ENCODE measurements at regions not wholly inside any gene's neighbourhood (a gene's known extent, or its start where the extent isn't known, plus 50 kb on each side); places are given as distances from the start of the nearest gene placed in this dataset.

DNA sequence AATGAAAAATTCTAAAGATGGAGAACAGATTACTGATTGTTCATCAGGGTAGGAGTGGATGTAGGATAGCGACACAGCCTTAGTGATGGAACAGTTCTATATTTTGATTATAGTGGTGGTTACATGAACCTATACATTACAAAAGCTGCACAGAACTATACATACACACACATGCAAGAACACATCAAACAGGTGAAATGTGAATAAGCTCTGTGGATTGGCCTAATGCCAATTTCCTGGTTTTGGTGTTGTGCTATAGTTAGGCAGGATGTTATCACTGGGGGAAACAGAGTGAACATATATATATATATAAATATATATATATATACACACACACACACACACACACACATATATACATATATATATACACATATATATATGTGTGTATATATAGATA, 76.4 kb upstream of the PIK3CG start:
- no peaks in the 10 kb centered on the region for H3K27me3 Mint-ChIP-seq (ENCODE audit: low read depth, unreplicated experiment)
- peaks cover 2% of the 10 kb centered on the region for H3K9me3 Mint-ChIP-seq (ENCODE audit: unreplicated experiment)
- TF ChIP-seq EZH2 (IDR thresholded peaks at IDR 0.05; ENCODE audit: insufficient read depth, low read length): no peak
- TF ChIP-seq, protein P1, sequence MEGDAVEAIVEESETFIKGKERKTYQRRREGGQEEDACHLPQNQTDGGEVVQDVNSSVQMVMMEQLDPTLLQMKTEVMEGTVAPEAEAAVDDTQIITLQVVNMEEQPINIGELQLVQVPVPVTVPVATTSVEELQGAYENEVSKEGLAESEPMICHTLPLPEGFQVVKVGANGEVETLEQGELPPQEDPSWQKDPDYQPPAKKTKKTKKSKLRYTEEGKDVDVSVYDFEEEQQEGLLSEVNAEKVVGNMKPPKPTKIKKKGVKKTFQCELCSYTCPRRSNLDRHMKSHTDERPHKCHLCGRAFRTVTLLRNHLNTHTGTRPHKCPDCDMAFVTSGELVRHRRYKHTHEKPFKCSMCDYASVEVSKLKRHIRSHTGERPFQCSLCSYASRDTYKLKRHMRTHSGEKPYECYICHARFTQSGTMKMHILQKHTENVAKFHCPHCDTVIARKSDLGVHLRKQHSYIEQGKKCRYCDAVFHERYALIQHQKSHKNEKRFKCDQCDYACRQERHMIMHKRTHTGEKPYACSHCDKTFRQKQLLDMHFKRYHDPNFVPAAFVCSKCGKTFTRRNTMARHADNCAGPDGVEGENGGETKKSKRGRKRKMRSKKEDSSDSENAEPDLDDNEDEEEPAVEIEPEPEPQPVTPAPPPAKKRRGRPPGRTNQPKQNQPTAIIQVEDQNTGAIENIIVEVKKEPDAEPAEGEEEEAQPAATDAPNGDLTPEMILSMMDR (IDR thresholded peaks at IDR 0.05; ENCODE audit: insufficient read depth, low read depth, low read length): no peak
- FAIRE-seq: no peak
- no peaks in the 10 kb centered on the region for H3K4me1 ChIP-seq (ENCODE audit: insufficient read depth, low read length)
- no peak for DNase-seq (ENCODE audit: low read depth)
- no peak overlapping the region for H3K4me2 ChIP-seq (ENCODE audit: low read length)
- no peaks in the 10 kb centered on the region for H3K79me2 ChIP-seq (ENCODE audit: insufficient read depth, low read length)
- no peak overlapping the region for H3K4me3 Mint-ChIP-seq (ENCODE audit: unreplicated experiment)
- H2AFZ ChIP-seq (ENCODE audit: low read depth, low read length): no peak overlapping the region
- no peaks in the 10 kb centered on the region for H3K9me3 ChIP-seq (ENCODE audit: insufficient read depth, low read depth, low read length)
- H3K27me3 ChIP-seq (ENCODE audit: insufficient read depth, low read length): no peaks in the 10 kb centered on the region
- no peaks in the 10 kb centered on the region for H3K36me3 Mint-ChIP-seq (ENCODE audit: low read depth, unreplicated experiment)
- H3K4me3 ChIP-seq (ENCODE audit: insufficient read depth, low read depth, low read length): no peak overlapping the region
- H3K36me3 ChIP-seq (ENCODE audit: insufficient read depth, low read length): no peaks in the 10 kb centered on the region
- H3K27ac Mint-ChIP-seq (ENCODE audit: unreplicated experiment): no peak overlapping the region
- H3K27ac ChIP-seq (ENCODE audit: low read depth, low read length): no peak overlapping the region
- no peaks in the 10 kb centered on the region for H4K20me1 ChIP-seq (ENCODE audit: insufficient read depth, low read length)
- no peak overlapping the region for H3K9ac ChIP-seq (ENCODE audit: low read length)
- H3K4me1 Mint-ChIP-seq (ENCODE audit: low read depth, unreplicated experiment): peaks cover 1% of the 10 kb centered on the region

DNA sequence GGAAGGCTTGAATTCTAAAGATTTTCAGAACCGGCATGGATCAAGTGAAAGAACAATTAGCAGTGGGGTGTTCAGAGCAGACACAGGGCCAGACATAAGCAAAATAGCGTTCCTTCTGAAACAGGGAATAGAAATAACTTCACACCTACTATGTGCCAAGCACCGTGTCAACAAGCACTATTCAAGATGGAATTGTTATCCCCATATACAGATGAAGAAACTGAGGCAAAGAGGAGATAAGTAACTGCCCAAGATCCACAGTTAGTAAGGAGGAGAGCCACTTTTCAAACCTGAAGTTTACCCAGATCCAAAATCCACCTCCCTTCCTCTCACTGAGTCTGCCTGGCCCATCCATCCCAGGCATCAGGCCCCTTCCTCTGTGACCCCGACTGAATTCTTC, 73.6 kb upstream of the PIK3CG start:
- Mint-ChIP-seq H3K27me3 (ENCODE audit: low read depth, unreplicated experiment) (no peaks in the 10 kb centered on the region), H3K4me3 (ENCODE audit: unreplicated experiment) (no peak overlapping the region), H3K27ac (ENCODE audit: unreplicated experiment) (no peak overlapping the region), H3K4me1 (ENCODE audit: low read depth, unreplicated experiment) (peaks cover 1% of the 10 kb centered on the region), H3K9me3 (ENCODE audit: unreplicated experiment) (peaks cover 7% of the 10 kb centered on the region), H3K36me3 (ENCODE audit: low read depth, unreplicated experiment) (no peaks in the 10 kb centered on the region)
- H3K9me3 ChIP-seq (ENCODE audit: insufficient read depth, low read depth, low read length): no peaks in the 10 kb centered on the region
- no peaks in the 10 kb centered on the region for H3K27me3 ChIP-seq (ENCODE audit: insufficient read depth, low read length)
- no peaks in the 10 kb centered on the region for H3K79me2 ChIP-seq (ENCODE audit: insufficient read depth, low read length)
- H2AFZ ChIP-seq (ENCODE audit: low read depth, low read length): no peak overlapping the region
- DNase-seq (ENCODE audit: low read depth): no peak
- H3K9ac ChIP-seq (ENCODE audit: low read length): no peak overlapping the region
- no peak overlapping the region for H3K27ac ChIP-seq (ENCODE audit: low read depth, low read length)
- H3K4me2 ChIP-seq (ENCODE audit: low read length): no peak overlapping the region
- H3K4me3 ChIP-seq (ENCODE audit: insufficient read depth, low read depth, low read length): no peak overlapping the region
- no peaks in the 10 kb centered on the region for H4K20me1 ChIP-seq (ENCODE audit: insufficient read depth, low read length)
- no peak for FAIRE-seq
- H3K4me1 ChIP-seq (ENCODE audit: insufficient read depth, low read length): no peaks in the 10 kb centered on the region
- TF ChIP-seq, protein P1 (IDR thresholded peaks at IDR 0.05; ENCODE audit: insufficient read depth, low read depth, low read length): no peak
- TF ChIP-seq EZH2 (IDR thresholded peaks at IDR 0.05; ENCODE audit: insufficient read depth, low read length): no peak
- no peaks in the 10 kb centered on the region for H3K36me3 ChIP-seq (ENCODE audit: insufficient read depth, low read length)

DNA sequence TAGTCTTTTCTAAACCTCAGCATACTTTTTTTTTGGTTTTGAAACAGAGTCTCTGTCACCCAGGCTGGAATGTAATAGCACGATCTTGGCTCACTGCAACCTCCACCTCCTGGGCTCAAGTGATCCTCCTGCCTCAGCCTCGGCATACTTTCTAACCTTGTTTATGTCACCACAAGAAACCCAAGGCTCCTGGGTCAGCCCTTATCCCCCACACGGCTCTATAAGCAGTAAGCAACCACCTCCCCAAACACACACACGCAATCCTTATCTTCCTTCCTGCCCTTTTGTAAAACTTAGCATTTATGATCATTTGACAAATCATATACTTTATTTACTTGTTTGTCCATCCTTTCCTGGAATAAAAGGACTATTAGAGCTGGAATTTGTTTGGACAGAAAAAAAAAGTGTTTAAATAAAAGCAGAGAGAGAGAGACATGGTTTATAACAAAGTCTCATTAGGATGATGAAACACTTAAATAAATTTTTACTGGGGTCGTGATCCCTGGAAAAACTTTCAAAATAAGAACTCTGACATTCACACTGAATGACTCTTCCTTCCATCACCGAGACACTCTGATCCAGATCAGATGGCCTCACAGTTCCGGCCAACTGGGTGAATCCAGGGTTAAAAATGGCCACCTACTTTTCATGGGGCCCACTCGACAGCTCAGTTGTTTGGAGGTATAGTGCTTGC, 72.7 kb upstream of the PIK3CG start:
- Histone ChIP-seq H2AFZ (ENCODE audit: low read depth, low read length) (no peak overlapping the region), H3K27me3 (ENCODE audit: insufficient read depth, low read length) (no peaks in the 10 kb centered on the region), H4K20me1 (ENCODE audit: insufficient read depth, low read length) (no peaks in the 10 kb centered on the region), H3K9ac (ENCODE audit: low read length) (no peak overlapping the region), H3K79me2 (ENCODE audit: insufficient read depth, low read length) (no peaks in the 10 kb centered on the region), H3K4me2 (ENCODE audit: low read length) (no peak overlapping the region), H3K9me3 (ENCODE audit: insufficient read depth, low read depth, low read length) (no peaks in the 10 kb centered on the region), H3K4me3 (ENCODE audit: insufficient read depth, low read depth, low read length) (no peak overlapping the region), H3K36me3 (ENCODE audit: insufficient read depth, low read length) (no peaks in the 10 kb centered on the region), H3K27ac (ENCODE audit: low read depth, low read length) (no peak overlapping the region), H3K4me1 (ENCODE audit: insufficient read depth, low read length) (no peaks in the 10 kb centered on the region)
- Mint-ChIP-seq H3K27me3 (ENCODE audit: low read depth, unreplicated experiment) (no peaks in the 10 kb centered on the region), H3K9me3 (ENCODE audit: unreplicated experiment) (peaks cover 7% of the 10 kb centered on the region), H3K4me1 (ENCODE audit: low read depth, unreplicated experiment) (peaks cover 1% of the 10 kb centered on the region), H3K36me3 (ENCODE audit: low read depth, unreplicated experiment) (no peaks in the 10 kb centered on the region), H3K4me3 (ENCODE audit: unreplicated experiment) (no peak overlapping the region), H3K27ac (ENCODE audit: unreplicated experiment) (no peak overlapping the region)
- TF ChIP-seq, protein P1 (IDR thresholded peaks at IDR 0.05; ENCODE audit: insufficient read depth, low read depth, low read length): no peak
- TF ChIP-seq EZH2 (IDR thresholded peaks at IDR 0.05; ENCODE audit: insufficient read depth, low read length): no peak
- DNase-seq (ENCODE audit: low read depth): no peak
- FAIRE-seq: no peak
